ENCODE measurements at regions not wholly inside any gene's neighbourhood (a gene's known extent, or its start where the extent isn't known, plus 50 kb on each side); places are given as distances from the start of the nearest gene placed in this dataset.

- DNase-seq = no peak
Observed at GRCh38 chr20:23163562-23163961, 77.4 kb upstream of the CD93 start.

- no peak for DNase-seq
Observed at GRCh38 chr20:23162887-23163286, 76.8 kb upstream of the CD93 start.

GRCh38 chr20:23161968-23162696 is 76.0 kb upstream of the CD93 start:
- DNase-seq = no peak

- DNase-seq = no peak
Observed at GRCh38 chr20:23161244-23161891, 75.2 kb upstream of the CD93 start.

GRCh38 chr20:23160536-23161243 is 74.6 kb upstream of the CD93 start:
- DNase-seq = no peak

GRCh38 chr20:23159947-23160318 is 73.8 kb upstream of the CD93 start:
- DNase-seq = no peak

- DNase-seq = no peak
Observed at GRCh38 chr20:23159256-23159946, 73.3 kb upstream of the CD93 start.

GRCh38 chr20:23157734-23158133 is 71.6 kb upstream of the CD93 start:
- no peak for DNase-seq

GRCh38 chr20:23156842-23157423 is 70.8 kb upstream of the CD93 start:
- DNase-seq = no peak

- DNase-seq = no peak
Observed at GRCh38 chr20:23156170-23156841, 70.2 kb upstream of the CD93 start.

GRCh38 chr20:23155141-23155590 is 69.0 kb upstream of the CD93 start:
- DNase-seq = no peak

- no peak for DNase-seq
Observed at GRCh38 chr20:23153696-23154341, 67.7 kb upstream of the CD93 start.

GRCh38 chr20:23152902-23153301 is 66.8 kb upstream of the CD93 start:
- DNase-seq = no peak

GRCh38 chr20:23152308-23152892 is 66.3 kb upstream of the CD93 start:
- DNase-seq = no peak

- DNase-seq = no peak
Observed at GRCh38 chr20:23151885-23152284, 65.8 kb upstream of the CD93 start.

GRCh38 chr20:23151008-23151703 is 65.0 kb upstream of the CD93 start:
- no peak for DNase-seq

GRCh38 chr20:23150304-23151007 is 64.3 kb upstream of the CD93 start:
- DNase-seq = no peak

- DNase-seq = no peak
Observed at GRCh38 chr20:23149623-23150279, 63.6 kb upstream of the CD93 start.

GRCh38 chr20:23148731-23149570 is 62.8 kb upstream of the CD93 start:
- no peak for DNase-seq

All from activated naive CD4-positive, alpha-beta T cell treated with Interleukin-2 at 50 U/mL for 16 hours (primary cell).